ENCODE measurements at regions not wholly inside any gene's neighbourhood (a gene's known extent, or its start where the extent isn't known, plus 50 kb on each side); places are given as distances from the start of the nearest gene placed in this dataset.
"Not testable (repeated sequence)": the region's sequence is repeated elsewhere in the genome, so short reads cannot be mapped to it uniquely, and the experiment has no call there.

DNA sequence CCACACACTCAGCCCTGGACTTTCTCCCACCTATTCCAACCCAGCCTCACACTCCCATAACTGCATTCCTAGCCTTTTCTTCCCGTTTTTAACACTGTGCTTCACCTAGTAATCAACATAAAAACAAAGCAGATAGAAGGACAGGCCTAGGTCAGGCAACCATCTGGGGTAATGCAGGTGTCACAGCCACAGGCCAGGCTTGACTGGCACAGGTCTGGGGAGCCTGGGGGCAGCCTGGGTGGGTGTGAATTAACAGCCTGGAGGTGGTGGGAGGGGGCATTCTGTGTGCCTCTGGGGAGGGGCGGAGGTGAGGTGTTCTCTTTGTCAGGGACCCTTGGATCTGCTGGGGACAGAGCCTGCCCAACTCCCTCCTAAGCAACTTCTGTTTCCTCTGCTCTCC, 332.6 kb downstream of the BCL2L11 start:
- not testable (repeated sequence) for TF ChIP-seq POLR2A, POLR2AphosphoS5 (IDR thresholded peaks at IDR 0.05)
- TF ChIP-seq, protein P1, sequence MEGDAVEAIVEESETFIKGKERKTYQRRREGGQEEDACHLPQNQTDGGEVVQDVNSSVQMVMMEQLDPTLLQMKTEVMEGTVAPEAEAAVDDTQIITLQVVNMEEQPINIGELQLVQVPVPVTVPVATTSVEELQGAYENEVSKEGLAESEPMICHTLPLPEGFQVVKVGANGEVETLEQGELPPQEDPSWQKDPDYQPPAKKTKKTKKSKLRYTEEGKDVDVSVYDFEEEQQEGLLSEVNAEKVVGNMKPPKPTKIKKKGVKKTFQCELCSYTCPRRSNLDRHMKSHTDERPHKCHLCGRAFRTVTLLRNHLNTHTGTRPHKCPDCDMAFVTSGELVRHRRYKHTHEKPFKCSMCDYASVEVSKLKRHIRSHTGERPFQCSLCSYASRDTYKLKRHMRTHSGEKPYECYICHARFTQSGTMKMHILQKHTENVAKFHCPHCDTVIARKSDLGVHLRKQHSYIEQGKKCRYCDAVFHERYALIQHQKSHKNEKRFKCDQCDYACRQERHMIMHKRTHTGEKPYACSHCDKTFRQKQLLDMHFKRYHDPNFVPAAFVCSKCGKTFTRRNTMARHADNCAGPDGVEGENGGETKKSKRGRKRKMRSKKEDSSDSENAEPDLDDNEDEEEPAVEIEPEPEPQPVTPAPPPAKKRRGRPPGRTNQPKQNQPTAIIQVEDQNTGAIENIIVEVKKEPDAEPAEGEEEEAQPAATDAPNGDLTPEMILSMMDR (IDR thresholded peaks at IDR 0.05): not testable (repeated sequence)
